Colonic mucosa (tissue), 4 donors: ENCODE measurements at regions not wholly inside any gene's neighbourhood (a gene's known extent, or its start where the extent isn't known, plus 50 kb on each side); places are given as distances from the start of the nearest gene placed in this dataset.

Source experiments
- DNase-seq: peaks from one replicate; pipeline ENCODE4 v3.0.0-alpha.2; 2020
- H3K27ac ChIP-seq: fragments of 200-600 bp; one replicate; pipeline ENCODE4 v1.8.0; 2021
- H3K27me3 ChIP-seq: fragments of 200-600 bp; one replicate; pipeline ENCODE4 v1.8.0; 2021
- H3K36me3 ChIP-seq: fragments of 200-600 bp; one replicate; pipeline ENCODE4 v1.8.0; 2021
- H3K4me1 ChIP-seq: fragments of 200-600 bp; one replicate; pipeline ENCODE4 v1.8.0; 2021; ENCODE audit warnings: mild to moderate bottlenecking
- H3K4me3 ChIP-seq: fragments of 200-600 bp; one replicate; pipeline ENCODE4 v1.8.0; 2021
- H3K9ac ChIP-seq, 2 donors: one replicate each; pipeline ENCODE4 v1.7.0; 2013; ENCODE audit warnings: control low read depth in 2 of 2, low read depth in 2 of 2, low read length in 2 of 2
- H3K9me3 ChIP-seq: fragments of 200-600 bp; one replicate; pipeline ENCODE4 v1.8.0; 2021
- intact Hi-C: fragments of 100-400 bp; cut with DNase I; formaldehyde crosslinking; loops from one replicate; pipeline ENCODE4 v1.14.1; 2022
- TF ChIP-seq, protein P1 (sequence below): fragments of 200-600 bp; IDR thresholded peaks from one replicate; pipeline ENCODE4 v1.8.0; 2022; ENCODE audit warnings: antibody characterized with exemption, mild to moderate bottlenecking
- donor health status: healthy.
- donor health status: DM: no; HTN: no; CAD: no.
- donor health status: DM: no; HTN: no; CAD: no.

DNA sequence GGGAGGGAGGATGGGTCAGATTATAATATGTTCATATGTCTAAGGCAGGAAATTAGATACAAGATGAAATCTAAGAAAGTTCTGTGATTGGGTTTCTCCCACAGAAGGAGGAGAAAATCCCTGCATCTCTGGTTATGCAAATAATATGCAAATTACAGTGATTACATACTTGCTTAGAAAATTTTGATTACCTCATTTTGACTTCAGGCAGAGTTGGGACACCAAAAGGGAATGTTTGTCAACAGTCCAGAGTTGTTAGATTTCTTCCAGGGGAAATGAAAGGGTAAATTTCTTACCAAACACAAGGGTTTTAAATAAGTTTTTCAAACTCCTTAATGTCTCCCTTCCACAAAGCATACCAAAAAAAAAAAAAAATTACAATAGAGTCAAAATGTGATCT, 101.4 kb upstream of the STEAP1B start:
- Histone ChIP-seq H3K9me3 (no peaks in the 10 kb centered on the region), H3K4me1 (no peaks in the 10 kb centered on the region), H3K27ac (no peak overlapping the region), H3K9ac (no peak overlapping the region), H3K4me3 (no peak overlapping the region), H3K27me3 (no peaks in the 10 kb centered on the region), H3K36me3 (no peaks in the 10 kb centered on the region)
- TF ChIP-seq, protein P1, sequence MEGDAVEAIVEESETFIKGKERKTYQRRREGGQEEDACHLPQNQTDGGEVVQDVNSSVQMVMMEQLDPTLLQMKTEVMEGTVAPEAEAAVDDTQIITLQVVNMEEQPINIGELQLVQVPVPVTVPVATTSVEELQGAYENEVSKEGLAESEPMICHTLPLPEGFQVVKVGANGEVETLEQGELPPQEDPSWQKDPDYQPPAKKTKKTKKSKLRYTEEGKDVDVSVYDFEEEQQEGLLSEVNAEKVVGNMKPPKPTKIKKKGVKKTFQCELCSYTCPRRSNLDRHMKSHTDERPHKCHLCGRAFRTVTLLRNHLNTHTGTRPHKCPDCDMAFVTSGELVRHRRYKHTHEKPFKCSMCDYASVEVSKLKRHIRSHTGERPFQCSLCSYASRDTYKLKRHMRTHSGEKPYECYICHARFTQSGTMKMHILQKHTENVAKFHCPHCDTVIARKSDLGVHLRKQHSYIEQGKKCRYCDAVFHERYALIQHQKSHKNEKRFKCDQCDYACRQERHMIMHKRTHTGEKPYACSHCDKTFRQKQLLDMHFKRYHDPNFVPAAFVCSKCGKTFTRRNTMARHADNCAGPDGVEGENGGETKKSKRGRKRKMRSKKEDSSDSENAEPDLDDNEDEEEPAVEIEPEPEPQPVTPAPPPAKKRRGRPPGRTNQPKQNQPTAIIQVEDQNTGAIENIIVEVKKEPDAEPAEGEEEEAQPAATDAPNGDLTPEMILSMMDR = no peak
- intact Hi-C loops = no loop called here
- DNase-seq = no peak

DNA sequence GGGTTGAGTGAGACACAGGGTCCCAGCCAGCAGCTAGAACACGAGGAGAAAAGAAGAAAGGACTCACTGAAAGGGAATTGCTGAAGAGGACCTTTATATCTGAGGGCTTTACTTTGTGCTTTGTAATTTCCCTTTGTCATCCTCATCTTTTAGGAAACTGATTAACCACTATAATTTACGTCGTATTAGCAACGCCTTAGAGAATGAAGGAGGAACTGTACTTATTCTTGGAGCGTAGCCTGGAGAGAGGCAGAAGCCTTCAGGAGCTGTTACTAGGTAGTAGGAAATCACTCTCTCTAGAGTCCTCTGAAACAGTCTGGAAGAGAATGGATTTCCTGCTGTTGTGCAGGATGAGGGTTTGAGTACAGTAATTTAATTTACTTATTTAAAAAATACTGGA, 101.0 kb upstream of the STEAP1B start:
- H3K4me1 ChIP-seq = no peaks in the 10 kb centered on the region
- H3K27me3 ChIP-seq = no peaks in the 10 kb centered on the region
- no peak overlapping the region for H3K27ac ChIP-seq
- no peaks in the 10 kb centered on the region for H3K36me3 ChIP-seq
- H3K9ac ChIP-seq = no peak overlapping the region
- H3K9me3 ChIP-seq = no peaks in the 10 kb centered on the region
- no peak overlapping the region for H3K4me3 ChIP-seq
- no peak for DNase-seq
- TF ChIP-seq, protein P1 = no peak
- intact Hi-C loops = no loop called here

DNA sequence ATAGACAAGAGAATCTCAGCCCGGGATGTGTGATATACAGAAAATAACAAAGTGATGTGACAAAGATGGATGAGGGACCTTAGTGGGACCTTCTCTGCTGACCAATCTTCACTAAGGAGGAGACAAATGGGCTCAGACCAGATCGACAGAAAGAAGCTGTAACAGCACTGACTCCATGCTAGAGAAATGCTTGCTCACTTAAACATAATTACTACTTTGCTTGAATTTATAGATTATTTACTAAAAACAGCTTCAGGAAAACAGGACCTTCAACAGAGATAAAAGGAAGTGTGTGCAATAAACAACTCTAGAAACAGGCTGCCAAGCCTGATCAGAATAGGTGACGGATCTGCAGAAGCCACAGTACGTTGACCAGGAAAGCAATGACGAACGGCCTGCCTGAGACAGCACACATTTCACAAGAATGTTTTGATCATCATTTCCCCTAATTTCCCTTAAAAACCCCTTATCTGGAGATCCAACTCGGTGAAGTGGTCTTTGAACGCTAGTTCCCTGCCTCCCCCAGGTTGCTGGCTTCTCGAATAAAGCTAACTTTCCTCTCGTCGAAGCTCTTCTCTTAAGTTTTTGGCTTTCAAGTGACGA, 98.4 kb upstream of the STEAP1B start:
- Histone ChIP-seq H3K27me3 (no peaks in the 10 kb centered on the region), H3K4me1 (no peaks in the 10 kb centered on the region), H3K9me3 (no peaks in the 10 kb centered on the region), H3K27ac (no peak overlapping the region), H3K9ac (no peak overlapping the region), H3K4me3 (no peak overlapping the region), H3K36me3 (no peaks in the 10 kb centered on the region)
- intact Hi-C loops = no loop called here
- DNase-seq = no peak
- TF ChIP-seq, protein P1 = no peak

DNA sequence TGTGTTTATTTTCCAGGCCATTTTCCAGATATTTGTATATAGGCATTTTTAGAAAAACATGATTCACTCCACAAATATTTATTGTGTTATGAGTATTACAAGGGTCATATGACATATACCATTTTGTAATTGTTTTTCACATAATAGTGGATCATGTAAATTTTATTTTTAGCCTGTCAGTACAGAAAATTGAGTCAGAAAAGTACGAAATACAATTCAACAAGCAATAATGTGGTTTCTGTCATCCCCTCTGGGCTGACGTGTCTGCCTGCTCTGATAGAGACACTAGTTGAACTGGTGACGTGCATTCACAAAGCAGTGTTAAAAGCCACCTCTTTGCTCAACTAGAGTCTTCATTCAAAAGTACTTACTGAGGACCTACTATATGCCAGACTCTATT, 97.9 kb upstream of the STEAP1B start:
- H3K9me3 ChIP-seq = no peaks in the 10 kb centered on the region
- H3K27ac ChIP-seq = no peak overlapping the region
- H3K27me3 ChIP-seq = no peaks in the 10 kb centered on the region
- no peak for DNase-seq
- TF ChIP-seq, protein P1 = no peak
- no peak overlapping the region for H3K9ac ChIP-seq
- intact Hi-C loops = no loop called here
- no peak overlapping the region for H3K4me3 ChIP-seq
- H3K36me3 ChIP-seq = no peaks in the 10 kb centered on the region
- H3K4me1 ChIP-seq = no peaks in the 10 kb centered on the region

DNA sequence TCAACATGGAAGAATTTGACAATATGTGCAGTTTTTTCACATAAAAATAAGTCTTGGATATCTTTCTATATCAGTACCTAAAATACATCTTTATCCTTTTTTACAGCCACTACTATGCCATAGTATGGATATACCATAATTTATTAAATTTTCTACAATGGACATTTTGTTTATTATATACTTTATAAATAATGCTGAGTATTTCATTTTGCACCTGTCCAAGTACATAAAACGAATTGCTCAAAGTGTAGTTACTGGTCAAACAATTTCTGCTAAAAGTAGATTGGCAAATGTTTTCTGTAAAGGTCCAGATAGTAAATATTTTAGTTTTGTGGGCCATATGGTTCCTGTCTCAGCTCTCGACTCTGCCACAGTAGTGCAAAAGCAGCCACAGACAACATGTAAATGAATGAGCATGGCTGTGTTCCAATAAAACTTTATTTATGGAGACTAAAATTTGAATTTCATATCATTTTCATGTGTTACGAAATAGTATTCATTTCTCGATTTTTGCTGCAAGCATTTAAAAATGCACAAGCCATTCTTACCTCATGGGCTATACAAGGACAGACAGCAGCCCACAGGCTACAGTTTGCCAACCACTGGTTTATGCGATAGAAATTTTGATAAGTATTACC, 96.9 kb upstream of the STEAP1B start:
- TF ChIP-seq, protein P1 = no peak
- Histone ChIP-seq H3K36me3 (no peaks in the 10 kb centered on the region), H3K27ac (no peak overlapping the region), H3K4me1 (no peaks in the 10 kb centered on the region), H3K4me3 (no peak overlapping the region), H3K9ac (no peak overlapping the region), H3K27me3 (no peaks in the 10 kb centered on the region), H3K9me3 (no peaks in the 10 kb centered on the region)
- intact Hi-C loops = no loop called here
- no peak for DNase-seq
